ENCODE measurements at regions not wholly inside any gene's neighbourhood (a gene's known extent, or its start where the extent isn't known, plus 50 kb on each side); places are given as distances from the start of the nearest gene placed in this dataset.

- DNase-seq (ENCODE audit: low spot score), result no peak
- Mint-ChIP-seq H3K27ac (ENCODE audit: unreplicated experiment) (no peak overlapping the region), H3K4me1 (ENCODE audit: unreplicated experiment) (no peaks in the 10 kb centered on the region), H3K9me3 (ENCODE audit: unreplicated experiment) (peaks cover 4% of the 10 kb centered on the region), H3K4me3 (ENCODE audit: unreplicated experiment) (no peak overlapping the region), H3K36me3 (ENCODE audit: low read depth, unreplicated experiment) (no peaks in the 10 kb centered on the region), H3K27me3 (ENCODE audit: unreplicated experiment) (no peaks in the 10 kb centered on the region)
- no peak for TF ChIP-seq CTCF (IDR thresholded peaks at IDR 0.05; ENCODE audit: unreplicated experiment)
Observed at GRCh38 chr12:22919883-22920282, 294.9 kb downstream of the ETNK1 start.

GRCh38 chr12:22923768-22924167 is 298.8 kb downstream of the ETNK1 start:
- Mint-ChIP-seq H3K27ac (ENCODE audit: unreplicated experiment) (no peak overlapping the region), H3K36me3 (ENCODE audit: low read depth, unreplicated experiment) (no peaks in the 10 kb centered on the region), H3K27me3 (ENCODE audit: unreplicated experiment) (no peaks in the 10 kb centered on the region)

GRCh38 chr12:22924391-22924790 is 299.4 kb downstream of the ETNK1 start:
- Mint-ChIP-seq H3K4me3 (ENCODE audit: unreplicated experiment) (no peak overlapping the region), H3K9me3 (ENCODE audit: unreplicated experiment) (no peaks in the 10 kb centered on the region), H3K4me1 (ENCODE audit: unreplicated experiment) (peaks cover 7% of the 10 kb centered on the region), H3K27me3 (ENCODE audit: unreplicated experiment) (no peaks in the 10 kb centered on the region), H3K36me3 (ENCODE audit: low read depth, unreplicated experiment) (no peaks in the 10 kb centered on the region), H3K27ac (ENCODE audit: unreplicated experiment) (no peak overlapping the region)
- DNase-seq (ENCODE audit: low spot score), result no peak
- no peak for TF ChIP-seq CTCF (IDR thresholded peaks at IDR 0.05; ENCODE audit: unreplicated experiment)

More at GRCh38 chr12:22923768-22924167, 298.8 kb downstream of the ETNK1 start:
- DNase-seq (ENCODE audit: low spot score), result no peak
- Mint-ChIP-seq H3K4me1 (ENCODE audit: unreplicated experiment) (peaks cover 4% of the 10 kb centered on the region), H3K9me3 (ENCODE audit: unreplicated experiment) (no peaks in the 10 kb centered on the region), H3K4me3 (ENCODE audit: unreplicated experiment) (no peak overlapping the region)
- TF ChIP-seq CTCF (IDR thresholded peaks at IDR 0.05; ENCODE audit: unreplicated experiment), result no peak

GRCh38 chr12:22925623-22926022 is 300.7 kb downstream of the ETNK1 start:
- Mint-ChIP-seq H3K4me3 (ENCODE audit: unreplicated experiment) (no peak overlapping the region), H3K4me1 (ENCODE audit: unreplicated experiment) (peaks cover 12% of the 10 kb centered on the region), H3K36me3 (ENCODE audit: low read depth, unreplicated experiment) (no peaks in the 10 kb centered on the region), H3K9me3 (ENCODE audit: unreplicated experiment) (no peaks in the 10 kb centered on the region), H3K27me3 (ENCODE audit: unreplicated experiment) (no peaks in the 10 kb centered on the region), H3K27ac (ENCODE audit: unreplicated experiment) (no peak overlapping the region)
- DNase-seq (ENCODE audit: low spot score), result no peak
- no peak for TF ChIP-seq CTCF (IDR thresholded peaks at IDR 0.05; ENCODE audit: unreplicated experiment)

- no peak overlapping the region for H3K27ac Mint-ChIP-seq (ENCODE audit: unreplicated experiment)
Observed at GRCh38 chr12:22932431-22932830, 307.5 kb downstream of the ETNK1 start.

More at GRCh38 chr12:22932431-22932830, 307.5 kb downstream of the ETNK1 start:
- H3K36me3 Mint-ChIP-seq (ENCODE audit: low read depth, unreplicated experiment), result no peaks in the 10 kb centered on the region
- no peak for DNase-seq (ENCODE audit: low spot score)
- peaks cover 7% of the 10 kb centered on the region for H3K4me1 Mint-ChIP-seq (ENCODE audit: unreplicated experiment)
- no peak overlapping the region for H3K4me3 Mint-ChIP-seq (ENCODE audit: unreplicated experiment)
- H3K9me3 Mint-ChIP-seq (ENCODE audit: unreplicated experiment), result no peaks in the 10 kb centered on the region
- no peak for TF ChIP-seq CTCF (IDR thresholded peaks at IDR 0.05; ENCODE audit: unreplicated experiment)
- peaks cover 2% of the 10 kb centered on the region for H3K27me3 Mint-ChIP-seq (ENCODE audit: unreplicated experiment)

All from endothelial cell (in vitro differentiated cells).